RWPE1 (cell line): ENCODE measurements at regions not wholly inside any gene's neighbourhood (a gene's known extent, or its start where the extent isn't known, plus 50 kb on each side); places are given as distances from the start of the nearest gene placed in this dataset.

Source experiments
- CTCF ChIA-PET: fragments of 350-600 bp; sonication (Branson Sonifier 250); formaldehyde crosslinking; extraction: SDS; loops from one replicate; lab custom pipeline; 2021; lab: Yijun Ruan, JAX
- POLR2A ChIA-PET: fragments of 400-600 bp; formaldehyde crosslinking; extraction: SDS; loops from one replicate; lab custom pipeline; 2020; ENCODE audit warnings: antibody characterized with exemption; ENCODE audit not compliant: low non-redundant PET; lab: Yijun Ruan, JAX
- DNase-seq: peaks from one replicate; pipeline ENCODE4 v3.0.0; 2012; ENCODE audit warnings: low spot score
- H3K27ac ChIP-seq: fragments of 450-650 bp; 2 replicates; pipeline ENCODE4 v1.5.1; 2017
- CTCF ChIP-seq: fragments of 450-650 bp; conservative IDR thresholded peaks from 2 replicates; pipeline ENCODE4 v1.5.1; 2017; ENCODE audit warnings: low read depth, mild to moderate bottlenecking

GRCh38 chr4:31104577-31104976 lies 384.4 kb downstream of the PCDH7 start:
- TF ChIP-seq CTCF, result no peak
- ChIA-PET CTCF (interaction anchor here (0.7 kb wide), 1 partner anchor 23 kb away, joined by 4 read pairs; no protein-coding TSS in a partner anchor), POLR2A (no interaction called here)
- no peak overlapping the region for H3K27ac ChIP-seq
- no peak for DNase-seq

GRCh38 chr4:31106419-31106818 lies 386.2 kb downstream of the PCDH7 start:
- ChIA-PET CTCF (no interaction called here), POLR2A (no interaction called here)
- DNase-seq, result no peak
- TF ChIP-seq CTCF, result no peak
- H3K27ac ChIP-seq, result no peak overlapping the region

GRCh38 chr4:31107362-31107761 lies 387.2 kb downstream of the PCDH7 start:
- no peak overlapping the region for H3K27ac ChIP-seq
- POLR2A ChIA-PET, result no interaction called here
- no peak for TF ChIP-seq CTCF
- no peak for DNase-seq
- CTCF ChIA-PET, result interaction anchor here (0.6 kb wide), 1 partner anchor 322 kb away, joined by 6 read pairs; no protein-coding TSS in a partner anchor

- ChIA-PET CTCF (no interaction called here), POLR2A (no interaction called here)
- no peak for TF ChIP-seq CTCF
- DNase-seq, result no peak
- H3K27ac ChIP-seq, result no peak overlapping the region
Observed at GRCh38 chr4:31108762-31109161, 388.6 kb downstream of the PCDH7 start.

- POLR2A ChIA-PET, result no interaction called here
- H3K27ac ChIP-seq, result no peak overlapping the region
- CTCF ChIA-PET, result no interaction called here
- DNase-seq, result no peak
- no peak for TF ChIP-seq CTCF
Observed at GRCh38 chr4:31111790-31112189, 391.6 kb downstream of the PCDH7 start.

- TF ChIP-seq CTCF, result no peak
- no peak overlapping the region for H3K27ac ChIP-seq
- no peak for DNase-seq
- ChIA-PET CTCF (interaction anchor here (0.6 to 1.5 kb wide), 2 partner anchors 12 to 13 kb away, joined by 3 to 6 read pairs; no protein-coding TSS in a partner anchor), POLR2A (no interaction called here)
Observed at GRCh38 chr4:31114816-31115215, 394.6 kb downstream of the PCDH7 start.
